Mesendoderm (in vitro differentiated cells): ENCODE measurements at regions not wholly inside any gene's neighbourhood (a gene's known extent, or its start where the extent isn't known, plus 50 kb on each side); places are given as distances from the start of the nearest gene placed in this dataset.

Experiments used
- DNase-seq: peaks from one replicate; pipeline ENCODE4 v3.0.0; 2013
- H2AK5ac ChIP-seq: 2 replicates; pipeline ENCODE4 v1.6.1; 2013; ENCODE audit warnings: low read length, inconsistent platforms
- H2BK120ac ChIP-seq: 2 replicates; pipeline ENCODE4 v1.6.1; 2013; ENCODE audit warnings: low read depth, mild to moderate bottlenecking, low read length, moderate library complexity, mixed read lengths
- H2BK15ac ChIP-seq: replicated peaks from 2 replicates; pipeline ENCODE4 v1.6.1; 2013; ENCODE audit warnings: low read depth, mild to moderate bottlenecking, moderate library complexity
- H2BK5ac ChIP-seq: 2 replicates; pipeline ENCODE4 v1.6.1; 2013; ENCODE audit warnings: low read length, inconsistent platforms
- H3K18ac ChIP-seq: 2 replicates; pipeline ENCODE4 v1.6.1; 2013; ENCODE audit warnings: mild to moderate bottlenecking, low read length, mixed read lengths
- H3K23ac ChIP-seq: one replicate; pipeline ENCODE4 v1.6.1; 2013; ENCODE audit warnings: low read length
- H3K27ac ChIP-seq: 2 replicates; pipeline ENCODE4 v1.5.1; 2013; ENCODE audit warnings: low read depth, mild to moderate bottlenecking, inconsistent platforms, low read length, moderate library complexity
- H3K27me3 ChIP-seq: 2 replicates; pipeline ENCODE4 v1.6.1; 2013; ENCODE audit warnings: low read length, control low read depth, mild to moderate bottlenecking, inconsistent platforms; ENCODE audit not compliant: insufficient read depth, poor library complexity
- H3K36me3 ChIP-seq: 2 replicates; pipeline ENCODE4 v1.6.1; 2013; ENCODE audit warnings: low read length, inconsistent platforms; ENCODE audit not compliant: control insufficient read depth, insufficient read depth
- H3K4ac ChIP-seq: one replicate; pipeline ENCODE4 v1.6.1; 2013; ENCODE audit warnings: low read depth, mild to moderate bottlenecking, low read length, moderate library complexity
- H3K4me1 ChIP-seq: 2 replicates; pipeline ENCODE4 v1.6.1; 2013; ENCODE audit warnings: low read depth, low read length, inconsistent platforms; ENCODE audit not compliant: control insufficient read depth
- H3K4me2 ChIP-seq: 2 replicates; pipeline ENCODE4 v1.6.1; 2013; ENCODE audit warnings: low read length
- H3K4me3 ChIP-seq: 2 replicates; pipeline ENCODE4 v1.5.1; 2013; ENCODE audit warnings: mild to moderate bottlenecking, low read length
- H3K56ac ChIP-seq: one replicate; pipeline ENCODE4 v1.6.1; 2013; ENCODE audit warnings: low read length
- H3K79me1 ChIP-seq: 2 replicates; pipeline ENCODE4 v1.6.1; 2013; ENCODE audit warnings: low read length, inconsistent platforms
- H3K79me2 ChIP-seq: 2 replicates; pipeline ENCODE4 v1.6.1; 2013; ENCODE audit warnings: mild to moderate bottlenecking, low read length; ENCODE audit not compliant: control insufficient read depth, insufficient read depth
- H3K9ac ChIP-seq: 2 replicates; pipeline ENCODE4 v1.6.1; 2013; ENCODE audit warnings: low read length, inconsistent platforms
- H4K5ac ChIP-seq: one replicate; pipeline ENCODE4 v1.6.1; 2013; ENCODE audit warnings: low read length
- H4K8ac ChIP-seq: one replicate; pipeline ENCODE4 v1.6.1; 2013; ENCODE audit warnings: low read depth, mild to moderate bottlenecking, control low read depth, low read length, moderate library complexity
- WGBS: extraction: QIAGEN DNeasy Blood & Tissue Kit; methylation state at CpG from one replicate; pipeline ENCODE4 v1.1.7; 2013; ENCODE audit warnings: low lambda C conversion rate, missing lambda C conversion rate; ENCODE audit not compliant: insufficient coverage; ENCODE audit errors: extremely low coverage; 5-methylcytosine and 5-hydroxymethylcytosine counted together

DNA sequence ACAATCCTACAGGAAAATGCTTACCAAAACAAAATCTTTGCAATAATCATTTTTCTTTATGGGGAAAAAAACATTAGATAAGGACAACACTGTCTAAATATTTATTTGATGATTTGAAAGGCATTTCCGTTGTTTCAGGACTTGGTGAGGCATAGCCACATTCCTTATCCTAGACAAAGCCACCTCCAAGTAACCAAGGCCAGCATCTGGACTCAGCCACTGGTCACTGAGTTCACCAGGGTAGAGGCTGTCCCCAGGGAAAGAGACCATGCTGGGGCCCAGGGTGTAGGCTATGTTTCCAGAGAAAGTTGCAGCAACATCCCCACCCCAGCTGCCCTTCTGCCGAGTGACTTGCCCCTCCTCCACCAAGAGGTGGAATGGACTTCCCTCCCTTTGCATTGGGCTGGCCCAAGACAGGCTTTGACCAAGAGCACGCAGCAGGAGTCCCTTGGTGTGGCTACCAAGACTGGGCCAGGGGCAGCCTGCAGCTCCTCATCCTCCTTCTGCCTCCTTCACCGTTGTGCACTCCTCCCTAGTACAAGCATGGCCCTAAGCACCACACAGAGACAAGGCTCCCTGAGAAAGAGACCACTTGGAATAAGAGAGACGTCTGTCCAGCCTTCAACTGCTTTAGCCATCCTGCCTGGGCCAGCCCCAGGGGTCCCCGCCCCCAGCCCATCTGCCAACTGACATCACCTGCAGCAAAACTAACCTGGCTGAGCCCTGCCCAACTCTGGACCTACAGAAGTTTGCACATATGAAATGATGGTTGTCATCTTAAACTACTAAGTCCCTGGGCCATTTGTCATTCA lies 68.1 kb upstream of the SPIN1 start:
- Histone ChIP-seq H3K27me3 (no peaks in the 10 kb centered on the region), H2BK15ac (no peak overlapping the region), H3K79me1 (no peaks in the 10 kb centered on the region), H3K4me1 (no peaks in the 10 kb centered on the region), H2AK5ac (no peak overlapping the region), H3K4me2 (no peak overlapping the region), H3K36me3 (no peaks in the 10 kb centered on the region), H3K18ac (no peak overlapping the region), H3K79me2 (no peaks in the 10 kb centered on the region), H2BK120ac (no peak overlapping the region), H4K8ac (no peak overlapping the region), H3K27ac (no peak overlapping the region), H4K5ac (no peak overlapping the region), H3K9ac (no peak overlapping the region), H3K4me3 (no peak overlapping the region), H3K56ac (no peak overlapping the region), H3K23ac (no peak overlapping the region), H2BK5ac (no peak overlapping the region), H3K4ac (no peak overlapping the region)
- WGBS = no CpG with 5 or more reads among the region's 6 CpGs
- no peak for DNase-seq

DNA sequence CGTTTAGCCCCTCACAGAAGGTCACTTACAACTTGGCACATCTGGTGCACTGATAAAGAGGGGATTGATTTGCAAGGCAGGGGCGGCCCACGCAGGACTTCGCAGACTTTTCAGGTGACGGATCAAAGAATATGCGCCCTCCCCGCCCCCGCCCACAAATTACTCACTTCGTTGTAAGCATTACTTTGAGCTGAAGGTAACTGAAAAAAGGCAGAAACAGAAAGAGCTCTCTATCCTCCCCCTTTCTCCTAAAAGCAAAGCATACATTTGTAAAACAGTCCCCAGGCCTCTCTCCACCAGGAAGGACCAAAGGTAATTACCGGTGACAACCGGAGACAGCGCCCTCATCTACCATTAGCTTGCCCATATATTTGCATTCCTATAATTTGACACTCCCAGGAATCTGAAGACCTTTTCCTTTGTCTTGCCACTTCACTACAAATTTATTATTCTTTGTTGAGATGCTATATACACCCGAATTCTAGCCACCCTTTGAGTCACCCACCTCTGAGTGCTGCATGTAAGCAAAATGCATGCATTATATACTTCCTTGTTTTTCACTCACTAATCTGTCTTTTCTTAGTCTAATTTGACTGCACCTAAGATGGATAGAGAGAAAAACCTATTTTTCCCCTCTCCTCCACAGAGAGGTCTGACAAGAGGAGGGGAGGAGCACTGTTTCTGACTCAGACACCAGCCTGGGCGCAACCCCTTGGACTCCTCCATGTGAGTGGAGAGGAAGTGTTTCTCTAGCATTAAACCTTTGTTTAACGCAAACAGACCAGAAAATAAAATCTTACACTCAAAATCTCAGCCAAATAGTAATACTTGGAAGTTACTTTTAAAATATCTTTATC lies 74.7 kb upstream of the SPIN1 start:
- DNase-seq = peak; percentile 40
- Histone ChIP-seq H3K27me3 (no peaks in the 10 kb centered on the region), H3K18ac (no peak overlapping the region), H2AK5ac (no peak overlapping the region), H3K4me2 (no peak overlapping the region), H3K4ac (no peak overlapping the region), H2BK120ac (no peak overlapping the region), H3K79me1 (no peaks in the 10 kb centered on the region), H3K79me2 (no peaks in the 10 kb centered on the region), H4K5ac (no peak overlapping the region), H3K56ac (peak overlapping the region; percentile 28), H2BK15ac (no peak overlapping the region), H3K4me3 (no peak overlapping the region), H3K36me3 (no peaks in the 10 kb centered on the region), H3K27ac (no peak overlapping the region), H3K9ac (no peak overlapping the region), H2BK5ac (no peak overlapping the region), H4K8ac (no peak overlapping the region), H3K4me1 (peaks cover 2% of the 10 kb centered on the region), H3K23ac (no peak overlapping the region)
- WGBS = no CpG with 5 or more reads among the region's 15 CpGs

DNA sequence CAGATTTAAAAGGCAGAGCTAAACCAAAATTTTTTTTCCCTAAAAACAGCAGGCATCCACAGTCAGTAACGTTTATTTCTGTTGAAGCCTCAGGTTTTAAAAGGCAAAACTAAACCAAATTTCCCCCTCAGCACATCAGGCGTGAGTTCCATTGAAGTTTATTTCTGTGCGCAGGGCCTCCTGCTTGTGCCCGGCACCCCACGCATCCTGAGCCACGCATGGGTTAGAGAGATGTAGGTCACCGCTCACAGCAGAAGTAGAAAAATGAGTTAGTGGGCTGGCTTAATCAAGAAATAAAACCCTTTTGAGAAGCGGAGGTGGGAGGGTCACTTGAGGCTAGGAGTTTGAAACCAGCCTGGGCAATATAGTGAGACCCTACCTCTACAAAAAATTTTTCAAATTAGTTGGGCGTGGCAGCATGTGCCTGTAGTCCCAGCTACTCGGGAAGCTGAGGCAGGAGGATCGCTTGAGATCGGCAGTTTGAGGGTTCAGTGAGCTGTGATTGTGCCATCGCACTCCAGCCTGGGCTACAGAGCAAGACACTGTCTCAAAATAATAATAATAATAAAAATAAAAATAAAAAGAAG lies 75.6 kb upstream of the SPIN1 start:
- Histone ChIP-seq H3K79me1 (no peaks in the 10 kb centered on the region), H3K36me3 (no peaks in the 10 kb centered on the region), H3K23ac (no peak overlapping the region), H4K5ac (no peak overlapping the region), H2BK5ac (no peak overlapping the region), H2BK15ac (no peak overlapping the region), H3K4me2 (no peak overlapping the region), H3K4me1 (peaks cover 2% of the 10 kb centered on the region), H2AK5ac (no peak overlapping the region), H2BK120ac (no peak overlapping the region), H4K8ac (no peak overlapping the region), H3K27me3 (no peaks in the 10 kb centered on the region), H3K27ac (no peak overlapping the region), H3K9ac (no peak overlapping the region), H3K4me3 (no peak overlapping the region), H3K56ac (no peak overlapping the region), H3K4ac (no peak overlapping the region), H3K79me2 (no peaks in the 10 kb centered on the region), H3K18ac (no peak overlapping the region)
- WGBS = no CpG with 5 or more reads among the region's 13 CpGs
- DNase-seq = no peak

DNA sequence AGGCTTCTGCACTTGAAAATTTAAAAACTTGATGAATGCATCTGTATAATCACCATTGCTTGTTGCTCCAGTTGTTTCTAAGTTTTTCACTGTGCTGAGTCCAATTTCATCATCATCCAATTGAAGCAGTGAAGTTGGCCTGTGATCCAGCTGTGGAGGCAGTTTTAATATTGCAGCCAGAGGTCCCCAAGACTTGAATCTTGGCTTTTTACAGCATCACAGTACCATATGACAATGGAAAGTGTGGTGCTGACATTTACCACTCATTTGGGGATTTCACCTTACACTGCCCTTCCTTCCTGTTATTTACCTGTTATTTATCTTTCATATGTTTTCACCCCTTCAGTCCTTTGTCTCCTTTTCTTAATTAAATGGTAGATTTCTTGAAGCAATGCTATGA lies 76.2 kb upstream of the SPIN1 start:
- Histone ChIP-seq H3K27ac (no peak overlapping the region), H3K79me2 (no peaks in the 10 kb centered on the region), H3K27me3 (no peaks in the 10 kb centered on the region), H3K79me1 (no peaks in the 10 kb centered on the region), H3K23ac (no peak overlapping the region), H4K8ac (no peak overlapping the region), H3K4ac (no peak overlapping the region), H3K9ac (no peak overlapping the region), H3K4me1 (peaks cover 2% of the 10 kb centered on the region), H2BK5ac (no peak overlapping the region), H2BK15ac (no peak overlapping the region), H3K4me3 (no peak overlapping the region), H3K4me2 (no peak overlapping the region), H4K5ac (no peak overlapping the region), H2AK5ac (no peak overlapping the region), H3K36me3 (no peaks in the 10 kb centered on the region), H3K18ac (no peak overlapping the region), H3K56ac (no peak overlapping the region), H2BK120ac (no peak overlapping the region)
- no peak for DNase-seq

DNA sequence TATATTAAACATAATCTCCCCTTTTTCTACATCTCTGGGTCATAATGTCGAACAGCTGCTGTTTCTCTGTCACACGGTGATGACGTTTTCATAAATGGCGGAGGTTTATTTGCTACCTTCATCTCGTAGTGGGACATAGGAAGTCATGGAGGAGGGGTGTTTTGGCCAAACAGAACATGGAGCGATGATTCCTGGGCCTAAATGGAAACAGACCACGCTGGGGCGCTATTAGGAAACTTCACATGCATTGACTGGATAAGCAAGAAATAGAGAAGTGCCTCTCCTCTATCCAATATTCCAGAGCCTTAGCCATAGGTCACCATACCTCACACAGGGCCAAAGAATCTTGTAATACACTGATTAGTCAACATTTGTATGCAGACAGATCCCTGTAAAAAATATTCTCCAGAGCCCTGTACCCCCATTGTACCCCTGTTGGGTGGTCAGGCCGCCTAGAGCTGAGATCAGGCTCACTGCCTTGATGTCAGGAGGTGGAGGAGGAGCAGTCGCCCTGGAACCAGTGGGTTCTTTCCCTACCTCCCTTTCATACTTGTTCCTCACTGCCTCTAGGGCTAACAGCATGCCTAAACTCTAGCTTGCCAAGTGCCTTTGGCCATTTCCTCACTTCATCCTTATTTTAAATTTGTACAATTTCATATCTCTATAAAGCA lies 77.8 kb upstream of the SPIN1 start:
- no peak overlapping the region for H2AK5ac ChIP-seq
- no peaks in the 10 kb centered on the region for H3K79me2 ChIP-seq
- peak; percentile 88 for DNase-seq
- no peak overlapping the region for H3K23ac ChIP-seq
- no peaks in the 10 kb centered on the region for H3K27me3 ChIP-seq
- H3K9ac ChIP-seq = no peak overlapping the region
- H4K5ac ChIP-seq = no peak overlapping the region
- H3K79me1 ChIP-seq = no peaks in the 10 kb centered on the region
- H3K4me3 ChIP-seq = no peak overlapping the region
- no CpG with 5 or more reads among the region's 10 CpGs for WGBS
- no peak overlapping the region for H3K18ac ChIP-seq
- no peak overlapping the region for H3K4me2 ChIP-seq
- H4K8ac ChIP-seq = no peak overlapping the region
- no peak overlapping the region for H2BK120ac ChIP-seq
- no peak overlapping the region for H3K27ac ChIP-seq
- H2BK15ac ChIP-seq = no peak overlapping the region
- no peak overlapping the region for H3K4ac ChIP-seq
- no peak overlapping the region for H3K56ac ChIP-seq
- peaks cover 2% of the 10 kb centered on the region for H3K4me1 ChIP-seq
- no peak overlapping the region for H2BK5ac ChIP-seq
- no peaks in the 10 kb centered on the region for H3K36me3 ChIP-seq
